Activated naive CD4-positive, alpha-beta T cell treated with anti-CD3 and anti-CD28 coated beads, Interleukin-2, amount 10 ng/mL, durations not matched to agents 7 days and 5 days (primary cell): ENCODE measurements at regions not wholly inside any gene's neighbourhood (a gene's known extent, or its start where the extent isn't known, plus 50 kb on each side); places are given as distances from the start of the nearest gene placed in this dataset.

Experiments used
- CTCF ChIA-PET: fragments of 350-600 bp; sonication (Branson Sonifier 250); formaldehyde crosslinking; loops from one replicate; lab custom pipeline; 2021; ENCODE audit warnings: antibody characterized with exemption; lab: Charles Lee
- DNase-seq: peaks from one replicate; pipeline ENCODE4 v3.0.0-alpha.2; 2020
- H3K27ac Mint-ChIP-seq: one replicate; pipeline ENCODE4 v1.8.0; 2021; ENCODE audit warnings: mild to moderate bottlenecking, moderate library complexity, mixed read lengths
- H3K27me3 Mint-ChIP-seq: one replicate; pipeline ENCODE4 v1.8.0; 2021; ENCODE audit warnings: mild to moderate bottlenecking, mixed read lengths
- H3K36me3 Mint-ChIP-seq: one replicate; pipeline ENCODE4 v1.8.0; 2021; ENCODE audit warnings: mixed read lengths
- H3K4me1 Mint-ChIP-seq: one replicate; pipeline ENCODE4 v1.8.0; 2021; ENCODE audit warnings: mixed read lengths
- H3K4me3 Mint-ChIP-seq: one replicate; pipeline ENCODE4 v1.8.0; 2021; ENCODE audit warnings: mild to moderate bottlenecking, moderate library complexity, mixed read lengths
- H3K9me3 Mint-ChIP-seq: one replicate; pipeline ENCODE4 v1.8.0; 2021; ENCODE audit warnings: mixed read lengths

- Mint-ChIP-seq H3K36me3 (no peaks in the 10 kb centered on the region), H3K27me3 (no peaks in the 10 kb centered on the region), H3K4me1 (no peaks in the 10 kb centered on the region), H3K4me3 (no peak overlapping the region), H3K27ac (no peak overlapping the region), H3K9me3 (peaks cover 2% of the 10 kb centered on the region)
- DNase-seq = no peak
- CTCF ChIA-PET = interaction anchor here (0.7 kb wide), 1 partner anchor 259 kb away, joined by 3 read pairs; no protein-coding TSS in a partner anchor
Observed at GRCh38 chr18:44393406-44393805, 287.3 kb upstream of the SETBP1 start.

- no peak overlapping the region for H3K4me3 Mint-ChIP-seq
- no peak for DNase-seq
- no peak overlapping the region for H3K27ac Mint-ChIP-seq
- CTCF ChIA-PET = no interaction called here
- no peaks in the 10 kb centered on the region for H3K36me3 Mint-ChIP-seq
- no peaks in the 10 kb centered on the region for H3K4me1 Mint-ChIP-seq
- H3K9me3 Mint-ChIP-seq = no peaks in the 10 kb centered on the region
- no peaks in the 10 kb centered on the region for H3K27me3 Mint-ChIP-seq
Observed at GRCh38 chr18:44396550-44396949, 284.1 kb upstream of the SETBP1 start.

GRCh38 chr18:44409071-44409470, 271.6 kb upstream of the SETBP1 start:
- CTCF ChIA-PET = no interaction called here
- DNase-seq = no peak
- H3K27ac Mint-ChIP-seq = no peak overlapping the region
- H3K4me3 Mint-ChIP-seq = no peak overlapping the region
- no peaks in the 10 kb centered on the region for H3K27me3 Mint-ChIP-seq
- no peaks in the 10 kb centered on the region for H3K4me1 Mint-ChIP-seq
- peaks cover 2% of the 10 kb centered on the region for H3K9me3 Mint-ChIP-seq
- no peaks in the 10 kb centered on the region for H3K36me3 Mint-ChIP-seq

- DNase-seq = no peak
- CTCF ChIA-PET = no interaction called here
- H3K36me3 Mint-ChIP-seq = no peaks in the 10 kb centered on the region
- H3K4me1 Mint-ChIP-seq = no peaks in the 10 kb centered on the region
- peaks cover 2% of the 10 kb centered on the region for H3K9me3 Mint-ChIP-seq
- no peaks in the 10 kb centered on the region for H3K27me3 Mint-ChIP-seq
- H3K4me3 Mint-ChIP-seq = no peak overlapping the region
- H3K27ac Mint-ChIP-seq = no peak overlapping the region
Observed at GRCh38 chr18:44409515-44409914, 271.2 kb upstream of the SETBP1 start.

GRCh38 chr18:44410740-44411139, 269.9 kb upstream of the SETBP1 start:
- H3K36me3 Mint-ChIP-seq = no peaks in the 10 kb centered on the region
- H3K27ac Mint-ChIP-seq = no peak overlapping the region
- H3K4me3 Mint-ChIP-seq = no peak overlapping the region
- no peaks in the 10 kb centered on the region for H3K27me3 Mint-ChIP-seq
- DNase-seq = no peak
- H3K9me3 Mint-ChIP-seq = peaks cover 2% of the 10 kb centered on the region
- CTCF ChIA-PET = no interaction called here
- no peaks in the 10 kb centered on the region for H3K4me1 Mint-ChIP-seq

GRCh38 chr18:44411262-44411905, 269.3 kb upstream of the SETBP1 start:
- no peak for DNase-seq
- Mint-ChIP-seq H3K4me3 (no peak overlapping the region), H3K27me3 (no peaks in the 10 kb centered on the region), H3K36me3 (no peaks in the 10 kb centered on the region), H3K9me3 (no peaks in the 10 kb centered on the region), H3K4me1 (no peaks in the 10 kb centered on the region), H3K27ac (no peak overlapping the region)
- CTCF ChIA-PET = no interaction called here

- CTCF ChIA-PET = no interaction called here
Observed at GRCh38 chr18:44411976-44412375, 268.7 kb upstream of the SETBP1 start.

GRCh38 chr18:44423814-44424644, 256.7 kb upstream of the SETBP1 start:
- Mint-ChIP-seq H3K9me3 (peaks cover 13% of the 10 kb centered on the region), H3K27me3 (no peaks in the 10 kb centered on the region), H3K4me1 (no peaks in the 10 kb centered on the region), H3K27ac (no peak overlapping the region), H3K4me3 (no peak overlapping the region), H3K36me3 (no peaks in the 10 kb centered on the region)
- no peak for DNase-seq
- CTCF ChIA-PET = no interaction called here

More at GRCh38 chr18:44411976-44412375, 268.7 kb upstream of the SETBP1 start:
- H3K27me3 Mint-ChIP-seq = no peaks in the 10 kb centered on the region
- DNase-seq = no peak
- no peaks in the 10 kb centered on the region for H3K9me3 Mint-ChIP-seq
- H3K4me3 Mint-ChIP-seq = no peak overlapping the region
- no peaks in the 10 kb centered on the region for H3K4me1 Mint-ChIP-seq
- no peaks in the 10 kb centered on the region for H3K36me3 Mint-ChIP-seq
- H3K27ac Mint-ChIP-seq = no peak overlapping the region

- no peak overlapping the region for H3K4me3 Mint-ChIP-seq
- no peak for DNase-seq
- H3K27ac Mint-ChIP-seq = no peak overlapping the region
- H3K4me1 Mint-ChIP-seq = no peaks in the 10 kb centered on the region
- peaks cover 13% of the 10 kb centered on the region for H3K9me3 Mint-ChIP-seq
- H3K27me3 Mint-ChIP-seq = no peaks in the 10 kb centered on the region
- no peaks in the 10 kb centered on the region for H3K36me3 Mint-ChIP-seq
- CTCF ChIA-PET = no interaction called here
Observed at GRCh38 chr18:44424645-44425035, 256.0 kb upstream of the SETBP1 start.

GRCh38 chr18:44425161-44425560, 255.5 kb upstream of the SETBP1 start:
- no peaks in the 10 kb centered on the region for H3K4me1 Mint-ChIP-seq
- no peak overlapping the region for H3K4me3 Mint-ChIP-seq
- no peaks in the 10 kb centered on the region for H3K36me3 Mint-ChIP-seq
- no peak overlapping the region for H3K27ac Mint-ChIP-seq
- H3K27me3 Mint-ChIP-seq = no peaks in the 10 kb centered on the region
- peaks cover 12% of the 10 kb centered on the region for H3K9me3 Mint-ChIP-seq
- CTCF ChIA-PET = no interaction called here
- no peak for DNase-seq

- no peak overlapping the region for H3K27ac Mint-ChIP-seq
Observed at GRCh38 chr18:44437603-44438002, 243.1 kb upstream of the SETBP1 start.

GRCh38 chr18:44450226-44450625, 230.5 kb upstream of the SETBP1 start:
- CTCF ChIA-PET = no interaction called here
- H3K4me3 Mint-ChIP-seq = no peak overlapping the region
- no peaks in the 10 kb centered on the region for H3K27me3 Mint-ChIP-seq
- no peak overlapping the region for H3K27ac Mint-ChIP-seq
- DNase-seq = no peak
- peaks cover 3% of the 10 kb centered on the region for H3K9me3 Mint-ChIP-seq
- H3K4me1 Mint-ChIP-seq = no peaks in the 10 kb centered on the region
- no peaks in the 10 kb centered on the region for H3K36me3 Mint-ChIP-seq

More at GRCh38 chr18:44437603-44438002, 243.1 kb upstream of the SETBP1 start:
- no peaks in the 10 kb centered on the region for H3K36me3 Mint-ChIP-seq
- no peaks in the 10 kb centered on the region for H3K4me1 Mint-ChIP-seq
- no peaks in the 10 kb centered on the region for H3K27me3 Mint-ChIP-seq
- DNase-seq = no peak
- CTCF ChIA-PET = no interaction called here
- H3K9me3 Mint-ChIP-seq = peaks cover 3% of the 10 kb centered on the region
- H3K4me3 Mint-ChIP-seq = no peak overlapping the region

- H3K4me1 Mint-ChIP-seq = no peaks in the 10 kb centered on the region
Observed at GRCh38 chr18:44452346-44452745, 228.3 kb upstream of the SETBP1 start.

GRCh38 chr18:44453505-44453904, 227.2 kb upstream of the SETBP1 start:
- DNase-seq = no peak
- H3K27ac Mint-ChIP-seq = no peak overlapping the region
- no peaks in the 10 kb centered on the region for H3K27me3 Mint-ChIP-seq
- no peaks in the 10 kb centered on the region for H3K9me3 Mint-ChIP-seq
- H3K4me1 Mint-ChIP-seq = no peaks in the 10 kb centered on the region
- no peak overlapping the region for H3K4me3 Mint-ChIP-seq
- CTCF ChIA-PET = no interaction called here
- no peaks in the 10 kb centered on the region for H3K36me3 Mint-ChIP-seq

More at GRCh38 chr18:44452346-44452745, 228.3 kb upstream of the SETBP1 start:
- Mint-ChIP-seq H3K36me3 (no peaks in the 10 kb centered on the region), H3K27ac (no peak overlapping the region), H3K4me3 (no peak overlapping the region), H3K9me3 (no peaks in the 10 kb centered on the region), H3K27me3 (no peaks in the 10 kb centered on the region)
- CTCF ChIA-PET = no interaction called here
- DNase-seq = no peak

GRCh38 chr18:44458777-44459176, 221.9 kb upstream of the SETBP1 start:
- no peaks in the 10 kb centered on the region for H3K9me3 Mint-ChIP-seq
- H3K4me3 Mint-ChIP-seq = no peak overlapping the region
- no peaks in the 10 kb centered on the region for H3K36me3 Mint-ChIP-seq
- CTCF ChIA-PET = no interaction called here
- no peak overlapping the region for H3K27ac Mint-ChIP-seq
- H3K4me1 Mint-ChIP-seq = no peaks in the 10 kb centered on the region
- no peak for DNase-seq
- no peaks in the 10 kb centered on the region for H3K27me3 Mint-ChIP-seq
